ENCODE measurements at regions not wholly inside any gene's neighbourhood (a gene's known extent, or its start where the extent isn't known, plus 50 kb on each side); places are given as distances from the start of the nearest gene placed in this dataset.

GRCh38 chr6:91476000-91476399, 889.1 kb upstream of the MAP3K7 start:
- Histone ChIP-seq H2AFZ (ENCODE audit: low read depth, low read length) (no peak overlapping the region), H3K4me2 (ENCODE audit: low read length) (no peak overlapping the region), H3K79me2 (ENCODE audit: low read length) (no peaks in the 10 kb centered on the region), H3K4me1 (ENCODE audit: low read length) (peaks cover 13% of the 10 kb centered on the region), H3K9ac (ENCODE audit: low read length) (no peak overlapping the region), H3K4me3 (ENCODE audit: low read length) (no peak overlapping the region), H4K20me1 (ENCODE audit: insufficient read depth, low read length) (no peaks in the 10 kb centered on the region), H3K27me3 (ENCODE audit: low read depth, low read length) (no peaks in the 10 kb centered on the region), H3K27ac (ENCODE audit: low read length) (no peak overlapping the region), H3K9me3 (ENCODE audit: insufficient read depth, low read length) (no peaks in the 10 kb centered on the region), H3K36me3 (replicated peaks; ENCODE audit: low read depth, low read length) (no peaks in the 10 kb centered on the region)
- TF ChIP-seq, protein P1, sequence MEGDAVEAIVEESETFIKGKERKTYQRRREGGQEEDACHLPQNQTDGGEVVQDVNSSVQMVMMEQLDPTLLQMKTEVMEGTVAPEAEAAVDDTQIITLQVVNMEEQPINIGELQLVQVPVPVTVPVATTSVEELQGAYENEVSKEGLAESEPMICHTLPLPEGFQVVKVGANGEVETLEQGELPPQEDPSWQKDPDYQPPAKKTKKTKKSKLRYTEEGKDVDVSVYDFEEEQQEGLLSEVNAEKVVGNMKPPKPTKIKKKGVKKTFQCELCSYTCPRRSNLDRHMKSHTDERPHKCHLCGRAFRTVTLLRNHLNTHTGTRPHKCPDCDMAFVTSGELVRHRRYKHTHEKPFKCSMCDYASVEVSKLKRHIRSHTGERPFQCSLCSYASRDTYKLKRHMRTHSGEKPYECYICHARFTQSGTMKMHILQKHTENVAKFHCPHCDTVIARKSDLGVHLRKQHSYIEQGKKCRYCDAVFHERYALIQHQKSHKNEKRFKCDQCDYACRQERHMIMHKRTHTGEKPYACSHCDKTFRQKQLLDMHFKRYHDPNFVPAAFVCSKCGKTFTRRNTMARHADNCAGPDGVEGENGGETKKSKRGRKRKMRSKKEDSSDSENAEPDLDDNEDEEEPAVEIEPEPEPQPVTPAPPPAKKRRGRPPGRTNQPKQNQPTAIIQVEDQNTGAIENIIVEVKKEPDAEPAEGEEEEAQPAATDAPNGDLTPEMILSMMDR (IDR thresholded peaks at IDR 0.05; ENCODE audit: low read depth, low read length): no peak
- no peak for TF ChIP-seq EZH2phosphoT487 (IDR thresholded peaks at IDR 0.05; ENCODE audit: low read depth)

- Histone ChIP-seq H3K4me1 (ENCODE audit: low read length) (peaks cover 6% of the 10 kb centered on the region), H3K4me3 (ENCODE audit: low read length) (no peak overlapping the region), H4K20me1 (ENCODE audit: insufficient read depth, low read length) (no peaks in the 10 kb centered on the region), H3K79me2 (ENCODE audit: low read length) (no peaks in the 10 kb centered on the region), H3K27ac (ENCODE audit: low read length) (no peak overlapping the region), H3K36me3 (replicated peaks; ENCODE audit: low read depth, low read length) (no peaks in the 10 kb centered on the region), H3K4me2 (ENCODE audit: low read length) (no peak overlapping the region), H2AFZ (ENCODE audit: low read depth, low read length) (no peak overlapping the region), H3K9me3 (ENCODE audit: insufficient read depth, low read length) (no peaks in the 10 kb centered on the region), H3K9ac (ENCODE audit: low read length) (no peak overlapping the region), H3K27me3 (ENCODE audit: low read depth, low read length) (no peaks in the 10 kb centered on the region)
- TF ChIP-seq, protein P1 (IDR thresholded peaks at IDR 0.05; ENCODE audit: low read depth, low read length): no peak
- no peak for TF ChIP-seq EZH2phosphoT487 (IDR thresholded peaks at IDR 0.05; ENCODE audit: low read depth)
Measured at GRCh38 chr6:91465393-91465792, 878.5 kb upstream of the MAP3K7 start.

DNA sequence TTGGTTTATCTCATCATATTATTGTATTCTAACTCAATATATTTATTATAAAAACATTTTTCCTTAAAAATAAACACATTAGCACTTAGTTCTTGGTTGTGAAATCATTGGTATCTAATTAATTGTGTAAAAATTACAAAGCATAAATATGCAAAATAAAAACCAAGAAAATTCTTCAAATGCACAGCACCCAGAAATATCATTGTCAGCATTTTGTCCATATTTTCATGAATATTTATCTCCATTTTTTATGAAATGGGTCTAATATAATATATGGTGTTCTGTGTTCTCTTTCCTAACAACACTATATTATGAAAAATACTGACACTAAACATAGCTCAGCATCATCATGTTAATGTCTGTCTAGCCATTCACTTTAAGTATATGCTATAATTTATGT, 877.8 kb upstream of the MAP3K7 start:
- H4K20me1 ChIP-seq (ENCODE audit: insufficient read depth, low read length): no peaks in the 10 kb centered on the region
- H3K4me1 ChIP-seq (ENCODE audit: low read length): peaks cover 6% of the 10 kb centered on the region
- no peak overlapping the region for H3K4me3 ChIP-seq (ENCODE audit: low read length)
- H3K27me3 ChIP-seq (ENCODE audit: low read depth, low read length): no peaks in the 10 kb centered on the region
- no peak overlapping the region for H3K4me2 ChIP-seq (ENCODE audit: low read length)
- TF ChIP-seq, protein P1 (IDR thresholded peaks at IDR 0.05; ENCODE audit: low read depth, low read length): no peak
- TF ChIP-seq EZH2phosphoT487 (IDR thresholded peaks at IDR 0.05; ENCODE audit: low read depth): no peak
- no peak overlapping the region for H3K27ac ChIP-seq (ENCODE audit: low read length)
- no peaks in the 10 kb centered on the region for H3K36me3 ChIP-seq (replicated peaks; ENCODE audit: low read depth, low read length)
- H3K9me3 ChIP-seq (ENCODE audit: insufficient read depth, low read length): no peaks in the 10 kb centered on the region
- no peaks in the 10 kb centered on the region for H3K79me2 ChIP-seq (ENCODE audit: low read length)
- H3K9ac ChIP-seq (ENCODE audit: low read length): no peak overlapping the region
- no peak overlapping the region for H2AFZ ChIP-seq (ENCODE audit: low read depth, low read length)

DNA sequence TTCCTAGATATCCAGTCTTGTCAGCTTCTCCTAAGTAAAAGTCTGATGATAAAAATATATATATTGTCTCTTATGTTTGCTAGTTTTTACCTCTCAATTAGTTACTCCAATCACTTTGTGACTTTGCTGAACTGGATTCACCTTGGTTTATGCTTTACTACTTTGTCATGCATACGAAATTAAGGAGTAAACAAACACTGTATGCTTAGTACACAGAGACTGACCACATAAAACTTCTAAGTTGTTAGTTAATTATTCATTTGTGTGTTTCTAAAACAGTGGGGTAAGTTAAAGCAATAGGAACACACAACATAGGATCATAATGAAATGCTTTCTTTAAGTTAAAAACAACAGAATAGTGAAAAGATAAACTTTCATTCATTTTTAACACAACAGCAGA, 877.3 kb upstream of the MAP3K7 start:
- Histone ChIP-seq H3K4me2 (ENCODE audit: low read length) (no peak overlapping the region), H3K36me3 (replicated peaks; ENCODE audit: low read depth, low read length) (no peaks in the 10 kb centered on the region), H3K4me3 (ENCODE audit: low read length) (no peak overlapping the region), H4K20me1 (ENCODE audit: insufficient read depth, low read length) (no peaks in the 10 kb centered on the region), H2AFZ (ENCODE audit: low read depth, low read length) (no peak overlapping the region), H3K9ac (ENCODE audit: low read length) (no peak overlapping the region), H3K4me1 (ENCODE audit: low read length) (peaks cover 6% of the 10 kb centered on the region), H3K27me3 (ENCODE audit: low read depth, low read length) (no peaks in the 10 kb centered on the region), H3K79me2 (ENCODE audit: low read length) (no peaks in the 10 kb centered on the region), H3K9me3 (ENCODE audit: insufficient read depth, low read length) (no peaks in the 10 kb centered on the region), H3K27ac (ENCODE audit: low read length) (no peak overlapping the region)
- TF ChIP-seq, protein P1 (IDR thresholded peaks at IDR 0.05; ENCODE audit: low read depth, low read length): no peak
- TF ChIP-seq EZH2phosphoT487 (IDR thresholded peaks at IDR 0.05; ENCODE audit: low read depth): no peak

All from OCI-LY3 (cell line).